ENCODE measurements at regions not wholly inside any gene's neighbourhood (a gene's known extent, or its start where the extent isn't known, plus 50 kb on each side); places are given as distances from the start of the nearest gene placed in this dataset.
"Not testable (repeated sequence)": the region's sequence is repeated elsewhere in the genome, so short reads cannot be mapped to it uniquely, and the experiment has no call there.

DNA sequence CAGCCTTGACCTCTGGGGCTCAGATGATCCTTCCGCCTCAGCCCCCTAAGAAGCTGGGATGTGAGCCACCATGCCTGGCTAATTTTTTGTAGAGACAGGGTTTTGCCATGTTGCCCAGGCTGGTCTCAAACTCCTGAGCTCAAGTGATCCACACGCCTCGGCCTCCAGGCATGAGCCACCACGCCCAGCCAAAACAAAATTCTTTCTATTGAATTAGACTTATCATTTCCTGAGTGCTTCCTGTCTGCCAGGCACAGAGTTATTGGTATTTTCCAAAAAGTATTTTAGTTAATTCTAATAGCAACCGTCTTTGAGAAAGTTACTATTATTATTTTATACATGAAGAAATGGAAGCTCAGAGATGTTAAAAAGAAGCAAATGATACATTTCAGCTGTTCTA lies 61.4 kb upstream of the LMO2 start:
- Mint-ChIP-seq H3K27me3 (ENCODE audit: unreplicated experiment) (peaks cover 43% of the 10 kb centered on the region), H3K4me3 (ENCODE audit: low read depth, unreplicated experiment) (no peak overlapping the region), H3K36me3 (ENCODE audit: insufficient read depth, unreplicated experiment) (no peaks in the 10 kb centered on the region), H3K27ac (ENCODE audit: unreplicated experiment) (no peak overlapping the region), H3K9me3 (ENCODE audit: low read depth, unreplicated experiment) (no peaks in the 10 kb centered on the region), H3K4me1 (ENCODE audit: low read depth, unreplicated experiment) (no peaks in the 10 kb centered on the region)
- DNase-seq = no peak
- intact Hi-C loops (cut with micrococcal nuclease; ENCODE audit: unreplicated experiment) = no loop called here
- no peak for TF ChIP-seq CTCF (IDR thresholded peaks at IDR 0.05; ENCODE audit: unreplicated experiment)
- CTCF ChIA-PET = no interaction called here
- no TSS peak for BruUV-seq (replicated peaks)

GRCh38 chr11:33952805-33953204 lies 60.9 kb upstream of the LMO2 start:
- H3K4me1 Mint-ChIP-seq (ENCODE audit: low read depth, unreplicated experiment) = no peaks in the 10 kb centered on the region
- no peak overlapping the region for H3K27ac Mint-ChIP-seq (ENCODE audit: unreplicated experiment)

GRCh38 chr11:33949252-33949913 lies 57.5 kb upstream of the LMO2 start:
- no peak overlapping the region for H3K27ac Mint-ChIP-seq (ENCODE audit: unreplicated experiment)
- no peaks in the 10 kb centered on the region for H3K9me3 Mint-ChIP-seq (ENCODE audit: low read depth, unreplicated experiment)
- no peaks in the 10 kb centered on the region for H3K36me3 Mint-ChIP-seq (ENCODE audit: insufficient read depth, unreplicated experiment)
- DNase-seq = no peak
- H3K27me3 Mint-ChIP-seq (ENCODE audit: unreplicated experiment) = peaks cover 13% of the 10 kb centered on the region
- TF ChIP-seq CTCF (IDR thresholded peaks at IDR 0.05; ENCODE audit: unreplicated experiment) = no peak
- BruUV-seq (replicated peaks) = no TSS peak
- no peak overlapping the region for H3K4me3 Mint-ChIP-seq (ENCODE audit: low read depth, unreplicated experiment)
- CTCF ChIA-PET = interaction anchor here (0.6 kb wide), 1 partner anchor 37 kb away, joined by 3 read pairs; no protein-coding TSS in a partner anchor
- H3K4me1 Mint-ChIP-seq (ENCODE audit: low read depth, unreplicated experiment) = no peaks in the 10 kb centered on the region
- intact Hi-C loops (cut with micrococcal nuclease; ENCODE audit: unreplicated experiment) = no loop called here

More at GRCh38 chr11:33952805-33953204, 60.9 kb upstream of the LMO2 start:
- intact Hi-C loops (cut with micrococcal nuclease; ENCODE audit: unreplicated experiment) = no loop called here
- H3K9me3 Mint-ChIP-seq (ENCODE audit: low read depth, unreplicated experiment) = no peaks in the 10 kb centered on the region
- CTCF ChIA-PET = no interaction called here
- no peaks in the 10 kb centered on the region for H3K36me3 Mint-ChIP-seq (ENCODE audit: insufficient read depth, unreplicated experiment)
- DNase-seq = no peak
- no TSS peak for BruUV-seq (replicated peaks)
- H3K4me3 Mint-ChIP-seq (ENCODE audit: low read depth, unreplicated experiment) = no peak overlapping the region
- no peak for TF ChIP-seq CTCF (IDR thresholded peaks at IDR 0.05; ENCODE audit: unreplicated experiment)
- peaks cover 43% of the 10 kb centered on the region for H3K27me3 Mint-ChIP-seq (ENCODE audit: unreplicated experiment)

DNA sequence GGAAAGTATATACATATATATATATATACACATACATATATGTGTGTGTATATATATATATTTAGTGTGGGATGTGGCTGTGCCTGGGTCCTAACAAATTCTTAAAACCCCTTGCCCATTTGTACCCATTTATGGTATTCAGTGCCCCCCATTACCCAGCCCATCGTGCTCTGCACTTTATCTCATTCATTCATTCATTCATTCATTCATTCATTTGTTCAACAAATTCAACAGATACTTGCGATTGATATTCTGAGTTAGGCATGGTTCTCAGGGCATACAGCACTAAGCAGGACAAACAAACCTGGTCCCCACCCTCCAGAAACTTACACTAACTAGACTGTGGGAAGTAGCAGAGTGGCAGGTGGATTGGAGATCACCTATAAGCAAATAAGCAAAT lies 56.6 kb upstream of the LMO2 start:
- TF ChIP-seq CTCF (IDR thresholded peaks at IDR 0.05; ENCODE audit: unreplicated experiment) = no peak
- no peaks in the 10 kb centered on the region for H3K9me3 Mint-ChIP-seq (ENCODE audit: low read depth, unreplicated experiment)
- intact Hi-C loops (cut with micrococcal nuclease; ENCODE audit: unreplicated experiment) = no loop called here
- CTCF ChIA-PET = no interaction called here
- H3K27me3 Mint-ChIP-seq (ENCODE audit: unreplicated experiment) = peaks cover 4% of the 10 kb centered on the region
- no peaks in the 10 kb centered on the region for H3K36me3 Mint-ChIP-seq (ENCODE audit: insufficient read depth, unreplicated experiment)
- no peak overlapping the region for H3K4me3 Mint-ChIP-seq (ENCODE audit: low read depth, unreplicated experiment)
- H3K27ac Mint-ChIP-seq (ENCODE audit: unreplicated experiment) = no peak overlapping the region
- no TSS peak for BruUV-seq (replicated peaks)
- DNase-seq = no peak
- H3K4me1 Mint-ChIP-seq (ENCODE audit: low read depth, unreplicated experiment) = no peaks in the 10 kb centered on the region

DNA sequence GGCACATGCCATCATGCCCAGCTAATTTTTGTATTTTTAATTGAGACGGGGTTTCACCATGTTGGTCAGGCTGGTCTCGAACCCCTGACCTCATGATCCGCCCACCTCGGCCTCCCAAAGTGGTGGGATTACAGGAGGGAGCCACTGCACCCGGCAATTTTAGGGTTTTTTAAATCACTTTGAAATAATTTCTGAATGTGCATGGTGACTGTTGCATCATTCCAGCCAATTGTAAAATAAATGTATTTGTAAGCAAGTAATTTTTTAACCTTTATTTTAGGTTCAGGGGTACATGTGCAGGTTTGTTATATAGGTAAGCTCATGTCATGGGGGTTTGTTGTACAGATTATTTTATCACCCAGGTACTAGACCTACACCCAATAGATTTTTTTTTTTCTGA lies 56.0 kb upstream of the LMO2 start:
- DNase-seq; intact Hi-C loops (cut with micrococcal nuclease; ENCODE audit: unreplicated experiment); BruUV-seq (replicated peaks); H3K27me3 Mint-ChIP-seq (ENCODE audit: unreplicated experiment); H3K4me3 Mint-ChIP-seq (ENCODE audit: low read depth, unreplicated experiment); H3K9me3 Mint-ChIP-seq (ENCODE audit: low read depth, unreplicated experiment); H3K36me3 Mint-ChIP-seq (ENCODE audit: insufficient read depth, unreplicated experiment); H3K27ac Mint-ChIP-seq (ENCODE audit: unreplicated experiment); H3K4me1 Mint-ChIP-seq (ENCODE audit: low read depth, unreplicated experiment): not testable (repeated sequence)
- CTCF ChIA-PET = interaction anchor here (1.0 kb wide), 1 partner anchor 38 kb away, joined by 4 read pairs; no protein-coding TSS in a partner anchor

Data from Calu3 (cell line).